ENCODE measurements at regions not wholly inside any gene's neighbourhood (a gene's known extent, or its start where the extent isn't known, plus 50 kb on each side); places are given as distances from the start of the nearest gene placed in this dataset.

DNA sequence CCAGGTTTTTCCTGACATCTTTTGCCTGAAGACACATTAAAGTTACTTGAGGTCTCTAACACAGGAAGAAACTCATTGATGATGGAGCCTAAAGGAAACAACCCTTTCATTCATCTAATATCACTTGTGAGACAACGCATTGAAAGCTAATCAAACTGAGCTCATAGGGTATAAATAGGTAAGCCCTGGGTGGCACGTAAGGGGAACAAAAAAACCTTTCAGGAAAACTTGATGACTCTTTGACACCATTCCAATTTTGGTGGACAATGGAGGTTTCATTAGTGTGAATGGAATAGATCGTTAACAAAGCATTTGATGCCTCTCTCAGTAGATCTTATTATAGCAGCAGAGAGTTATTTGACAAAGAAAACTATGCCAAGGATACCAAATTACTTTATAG, 80.7 kb upstream of the DUSP10 start:
- Histone ChIP-seq H3K4me3 (no peak overlapping the region), H4K20me1 (ENCODE audit: insufficient read depth, poor library complexity, severe bottlenecking) (no peaks in the 10 kb centered on the region), H3K9me2 (replicated peaks; ENCODE audit: insufficient read depth) (no peaks in the 10 kb centered on the region), H3K36me3 (replicated peaks; ENCODE audit: insufficient read depth, low read depth) (no peaks in the 10 kb centered on the region), H3K79me2 (no peaks in the 10 kb centered on the region), H3K27me3 (no peaks in the 10 kb centered on the region), H2AFZ (no peak overlapping the region), H3K4me2 (no peak overlapping the region), H3K4me1 (ENCODE audit: insufficient read depth) (no peaks in the 10 kb centered on the region), H3K27ac (no peak overlapping the region), H3K9me3 (ENCODE audit: low read depth) (no peaks in the 10 kb centered on the region)
- 94% methylated on average over 3 of the region's 3 CpGs for WGBS (ENCODE audit: low lambda C conversion rate, missing lambda C conversion rate)
- no peak for DNase-seq (ENCODE audit: low spot score)
- TF ChIP-seq, protein P1, sequence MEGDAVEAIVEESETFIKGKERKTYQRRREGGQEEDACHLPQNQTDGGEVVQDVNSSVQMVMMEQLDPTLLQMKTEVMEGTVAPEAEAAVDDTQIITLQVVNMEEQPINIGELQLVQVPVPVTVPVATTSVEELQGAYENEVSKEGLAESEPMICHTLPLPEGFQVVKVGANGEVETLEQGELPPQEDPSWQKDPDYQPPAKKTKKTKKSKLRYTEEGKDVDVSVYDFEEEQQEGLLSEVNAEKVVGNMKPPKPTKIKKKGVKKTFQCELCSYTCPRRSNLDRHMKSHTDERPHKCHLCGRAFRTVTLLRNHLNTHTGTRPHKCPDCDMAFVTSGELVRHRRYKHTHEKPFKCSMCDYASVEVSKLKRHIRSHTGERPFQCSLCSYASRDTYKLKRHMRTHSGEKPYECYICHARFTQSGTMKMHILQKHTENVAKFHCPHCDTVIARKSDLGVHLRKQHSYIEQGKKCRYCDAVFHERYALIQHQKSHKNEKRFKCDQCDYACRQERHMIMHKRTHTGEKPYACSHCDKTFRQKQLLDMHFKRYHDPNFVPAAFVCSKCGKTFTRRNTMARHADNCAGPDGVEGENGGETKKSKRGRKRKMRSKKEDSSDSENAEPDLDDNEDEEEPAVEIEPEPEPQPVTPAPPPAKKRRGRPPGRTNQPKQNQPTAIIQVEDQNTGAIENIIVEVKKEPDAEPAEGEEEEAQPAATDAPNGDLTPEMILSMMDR (IDR thresholded peaks at IDR 0.05; ENCODE audit: poor library complexity): no peak

- Histone ChIP-seq H3K4me3 (no peak overlapping the region), H3K36me3 (replicated peaks; ENCODE audit: insufficient read depth, low read depth) (no peaks in the 10 kb centered on the region), H3K4me1 (ENCODE audit: insufficient read depth) (no peaks in the 10 kb centered on the region), H3K27ac (no peak overlapping the region), H4K20me1 (ENCODE audit: insufficient read depth, poor library complexity, severe bottlenecking) (no peaks in the 10 kb centered on the region), H3K9me3 (ENCODE audit: low read depth) (no peaks in the 10 kb centered on the region), H3K4me2 (no peak overlapping the region), H3K79me2 (no peaks in the 10 kb centered on the region), H2AFZ (no peak overlapping the region), H3K27me3 (no peaks in the 10 kb centered on the region), H3K9me2 (replicated peaks; ENCODE audit: insufficient read depth) (no peaks in the 10 kb centered on the region)
- TF ChIP-seq, protein P1 (IDR thresholded peaks at IDR 0.05; ENCODE audit: poor library complexity): no peak
- no peak for TF ChIP-seq EZH2phosphoT487 (IDR thresholded peaks at IDR 0.05; ENCODE audit: low read depth, severe bottlenecking, unreplicated experiment)
- no peak for TF ChIP-seq EZH2 (IDR thresholded peaks at IDR 0.05; ENCODE audit: borderline replicate concordance)
- 49% methylated on average over 3 of the region's 3 CpGs for WGBS (ENCODE audit: low lambda C conversion rate, missing lambda C conversion rate)
- no peak for DNase-seq (ENCODE audit: low spot score)
Measured at GRCh38 chr1:221816899-221817298, 75.0 kb upstream of the DUSP10 start.

DNA sequence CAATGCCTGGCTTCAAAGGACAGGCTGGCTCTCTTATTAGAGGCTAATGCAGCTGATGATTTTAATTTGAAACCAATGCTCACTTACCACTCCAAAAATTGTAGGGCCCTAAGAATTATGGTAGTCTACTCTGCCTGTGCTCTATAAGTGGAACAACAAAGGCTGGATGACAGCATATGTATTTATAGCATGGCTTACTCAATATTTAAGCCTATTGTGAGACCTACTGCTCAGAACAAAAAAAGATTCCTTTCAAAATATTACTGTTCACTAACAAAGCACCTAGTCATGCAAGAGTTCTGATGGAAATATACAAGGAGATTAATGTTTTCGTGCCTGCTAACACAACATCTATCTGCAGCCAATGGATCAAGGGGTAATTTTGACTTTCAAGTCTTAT, 73.8 kb upstream of the DUSP10 start:
- TF ChIP-seq, protein P1 (IDR thresholded peaks at IDR 0.05; ENCODE audit: poor library complexity): no peak
- TF ChIP-seq EZH2phosphoT487 (IDR thresholded peaks at IDR 0.05; ENCODE audit: low read depth, severe bottlenecking, unreplicated experiment) (no peak), EZH2 (IDR thresholded peaks at IDR 0.05; ENCODE audit: borderline replicate concordance) (no peak)
- Histone ChIP-seq H3K4me1 (ENCODE audit: insufficient read depth) (no peaks in the 10 kb centered on the region), H3K27me3 (no peaks in the 10 kb centered on the region), H3K4me2 (no peak overlapping the region), H3K9me2 (replicated peaks; ENCODE audit: insufficient read depth) (no peaks in the 10 kb centered on the region), H3K9me3 (ENCODE audit: low read depth) (no peaks in the 10 kb centered on the region), H3K79me2 (no peaks in the 10 kb centered on the region), H4K20me1 (ENCODE audit: insufficient read depth, poor library complexity, severe bottlenecking) (no peaks in the 10 kb centered on the region), H3K4me3 (no peak overlapping the region), H2AFZ (no peak overlapping the region), H3K27ac (no peak overlapping the region), H3K36me3 (replicated peaks; ENCODE audit: insufficient read depth, low read depth) (no peaks in the 10 kb centered on the region)
- no peak for DNase-seq (ENCODE audit: low spot score)
- 85% methylated on average over 1 of the region's 1 CpG for WGBS (ENCODE audit: low lambda C conversion rate, missing lambda C conversion rate)

GRCh38 chr1:221813887-221814286, 72.0 kb upstream of the DUSP10 start:
- 70% methylated on average over 1 of the region's 1 CpG for WGBS (ENCODE audit: low lambda C conversion rate, missing lambda C conversion rate)

More at GRCh38 chr1:221813887-221814286, 72.0 kb upstream of the DUSP10 start:
- no peaks in the 10 kb centered on the region for H4K20me1 ChIP-seq (ENCODE audit: insufficient read depth, poor library complexity, severe bottlenecking)
- H2AFZ ChIP-seq: no peak overlapping the region
- H3K79me2 ChIP-seq: no peaks in the 10 kb centered on the region
- no peaks in the 10 kb centered on the region for H3K9me2 ChIP-seq (replicated peaks; ENCODE audit: insufficient read depth)
- no peak for DNase-seq (ENCODE audit: low spot score)
- no peak overlapping the region for H3K4me2 ChIP-seq
- no peak for TF ChIP-seq EZH2 (IDR thresholded peaks at IDR 0.05; ENCODE audit: borderline replicate concordance)
- TF ChIP-seq EZH2phosphoT487 (IDR thresholded peaks at IDR 0.05; ENCODE audit: low read depth, severe bottlenecking, unreplicated experiment): no peak
- TF ChIP-seq, protein P1 (IDR thresholded peaks at IDR 0.05; ENCODE audit: poor library complexity): no peak
- H3K27ac ChIP-seq: no peak overlapping the region
- no peaks in the 10 kb centered on the region for H3K27me3 ChIP-seq
- no peaks in the 10 kb centered on the region for H3K9me3 ChIP-seq (ENCODE audit: low read depth)
- H3K4me3 ChIP-seq: no peak overlapping the region
- no peaks in the 10 kb centered on the region for H3K4me1 ChIP-seq (ENCODE audit: insufficient read depth)
- H3K36me3 ChIP-seq (replicated peaks; ENCODE audit: insufficient read depth, low read depth): no peaks in the 10 kb centered on the region

Measured in hepatocyte (in vitro differentiated cells).